GM06990 (cell line): ENCODE measurements at regions not wholly inside any gene's neighbourhood (a gene's known extent, or its start where the extent isn't known, plus 50 kb on each side); places are given as distances from the start of the nearest gene placed in this dataset.

ENCODE experiments used
- DNase-seq: peaks from one replicate; pipeline ENCODE4 v3.0.0-alpha.2; 2011; ENCODE audit not compliant: insufficient read length; ENCODE audit errors: extremely low read depth
- H3K27me3 ChIP-seq: replicated peaks from 2 replicates; pipeline ENCODE4 v1.6.0; 2011; ENCODE audit warnings: low read length; ENCODE audit not compliant: control insufficient read depth, insufficient read depth
- H3K36me3 ChIP-seq: 2 replicates; pipeline ENCODE4 v1.5.1; 2011; ENCODE audit warnings: low read length; ENCODE audit not compliant: control insufficient read depth, insufficient read depth
- H3K4me3 ChIP-seq: replicated peaks from 2 replicates; pipeline ENCODE4 v1.5.1; 2011; ENCODE audit warnings: low read depth, mild to moderate bottlenecking, control low read depth, low read length
- CTCF ChIP-seq: IDR thresholded peaks from 2 replicates; pipeline ENCODE4 v1.5.1; 2011; ENCODE audit warnings: low read length, control low read depth, mild to moderate bottlenecking, inconsistent platforms; ENCODE audit not compliant: insufficient read depth, poor library complexity, severe bottlenecking

GRCh38 chr13:72638059-72638815, 89.2 kb downstream of the MZT1 start:
- H3K27me3 ChIP-seq = no peaks in the 10 kb centered on the region
- TF ChIP-seq CTCF = no peak
- no peaks in the 10 kb centered on the region for H3K36me3 ChIP-seq
- no peak for DNase-seq
- H3K4me3 ChIP-seq = no peak overlapping the region

GRCh38 chr13:72637561-72637960, 89.9 kb downstream of the MZT1 start:
- no peak for DNase-seq
- no peaks in the 10 kb centered on the region for H3K36me3 ChIP-seq
- no peaks in the 10 kb centered on the region for H3K27me3 ChIP-seq
- no peak overlapping the region for H3K4me3 ChIP-seq
- TF ChIP-seq CTCF = no peak

GRCh38 chr13:72634859-72635258, 92.6 kb downstream of the MZT1 start:
- DNase-seq = no peak
- no peak for TF ChIP-seq CTCF
- no peaks in the 10 kb centered on the region for H3K36me3 ChIP-seq
- no peak overlapping the region for H3K4me3 ChIP-seq
- no peaks in the 10 kb centered on the region for H3K27me3 ChIP-seq

- H3K27me3 ChIP-seq = no peaks in the 10 kb centered on the region
- no peak overlapping the region for H3K4me3 ChIP-seq
- TF ChIP-seq CTCF = no peak
- no peak for DNase-seq
- H3K36me3 ChIP-seq = no peaks in the 10 kb centered on the region
Measured at GRCh38 chr13:72622546-72622945, 104.9 kb downstream of the MZT1 start.

GRCh38 chr13:72620874-72621273, 106.6 kb downstream of the MZT1 start:
- no peak for TF ChIP-seq CTCF
- Histone ChIP-seq H3K27me3 (no peaks in the 10 kb centered on the region), H3K36me3 (no peaks in the 10 kb centered on the region), H3K4me3 (no peak overlapping the region)
- DNase-seq = no peak

- Histone ChIP-seq H3K27me3 (no peaks in the 10 kb centered on the region), H3K36me3 (no peaks in the 10 kb centered on the region), H3K4me3 (no peak overlapping the region)
- no peak for TF ChIP-seq CTCF
- DNase-seq = no peak
Measured at GRCh38 chr13:72617951-72618350, 109.5 kb downstream of the MZT1 start.
